HCT116 (cell line): ENCODE measurements at regions not wholly inside any gene's neighbourhood (a gene's known extent, or its start where the extent isn't known, plus 50 kb on each side); places are given as distances from the start of the nearest gene placed in this dataset.

Experiments
- ATAC-seq: fragments of 200-7000 bp; cut with Tn5 transposase; 2 replicates; pipeline ENCODE4 v1.9.1; 2020; ENCODE audit warnings: mild to moderate bottlenecking, moderate library complexity
- BruUV-seq: library from RNA; stranded (reverse); fragments of 400-500 nt; replicated peaks from 2 replicates; lab custom pipeline; 2021; lab: Mats Ljungman, UMichigan
- CTCF ChIA-PET: fragments of 300-600 bp; sonication (Branson Sonifier 250); formaldehyde crosslinking; loops from one replicate; lab custom pipeline; 2021; ENCODE audit warnings: antibody characterized with exemption; lab: Charles Lee
- POLR2A ChIA-PET: fragments of 300-600, 350-600 bp; sonication (Branson Sonifier 250); formaldehyde crosslinking; loops from one replicate; lab custom pipeline; 2021; ENCODE audit warnings: antibody characterized with exemption; lab: Charles Lee
- RAD21 ChIA-PET, 2 experiments: fragments of 300-600 bp; sonication (Branson Sonifier 250); formaldehyde crosslinking; loops; one replicate each; lab custom pipeline; 2023; ENCODE audit warnings: low total read pairs in 2 of 2; ENCODE audit not compliant: uncharacterized antibody in 2 of 2, unreplicated experiment in 2 of 2, low non-redundant PET in 1 of 2; lab: Charles Lee
- DNase-seq: peaks from one replicate; pipeline ENCODE4 v3.0.0-alpha.2; 2010; ENCODE audit warnings: low read depth, low spot score
- H2AFZ ChIP-seq: fragments of 200-600 bp; shearing (Covaris generic), sonication (generic); 2 replicates; pipeline ENCODE4 v1.6.1; 2017; ENCODE audit warnings: low read depth, mixed run types, mixed read lengths, antibody characterized with exemption, low read length; ENCODE audit not compliant: poor library complexity, severe bottlenecking
- H3K27ac ChIP-seq: 2 replicates; pipeline ENCODE4 v1.5.1; 2012; ENCODE audit warnings: low read depth, low read length
- H3K27me3 ChIP-seq: fragments of 200-600 bp; sonication (generic); 2 replicates; pipeline ENCODE4 v1.6.1; 2016; ENCODE audit warnings: mixed run types, low read length, mixed read lengths; ENCODE audit not compliant: insufficient read depth
- H3K36me3 ChIP-seq, 2 experiments: fragments of 200-500 bp in 1 of 2; fragments of 200-600 bp in 1 of 2; sonication (Bioruptor generic) in 1 of 2; sonication (generic) in 1 of 2; 2 replicates each; pipeline versions ENCODE4 v1.5.1 to v1.6.1; 2014 to 2016; ENCODE audit warnings: low read length in 2 of 2, inconsistent platforms in 1 of 2, mixed read lengths in 1 of 2, mixed run types in 1 of 2; ENCODE audit not compliant: insufficient read depth in 2 of 2, control insufficient read depth in 1 of 2
- H3K4me1 ChIP-seq, 2 experiments: fragments of 200-600 bp in 1 of 2; sonication (generic) in 1 of 2; 2 replicates each; pipeline versions ENCODE4 v1.5.1 to v1.6.1; 2012 to 2017; ENCODE audit warnings: low read length in 2 of 2, inconsistent platforms in 1 of 2, mild to moderate bottlenecking in 1 of 2, mixed read lengths in 1 of 2, mixed run types in 1 of 2, moderate library complexity in 1 of 2; ENCODE audit not compliant: insufficient read depth in 2 of 2, control insufficient read depth in 1 of 2
- H3K4me2 ChIP-seq: fragments of 200-600 bp; sonication (generic); 2 replicates; pipeline ENCODE4 v1.6.1; 2017; ENCODE audit warnings: mixed run types, low read length, mixed read lengths
- H3K4me3 ChIP-seq, 2 experiments: fragments of 200-600 bp in 1 of 2; sonication (generic) in 1 of 2; replicated peaks in 1 of 2; 2 replicates each; pipeline ENCODE4 v1.5.1; 2011 to 2016; ENCODE audit warnings: low read length in 2 of 2, control low read depth in 1 of 2, low read depth in 1 of 2, mild to moderate bottlenecking in 1 of 2, mixed read lengths in 1 of 2, mixed run types in 1 of 2
- H3K79me2 ChIP-seq: fragments of 200-600 bp; sonication (generic); 2 replicates; pipeline ENCODE4 v1.6.1; 2017; ENCODE audit warnings: mild to moderate bottlenecking, mixed run types, low read length, moderate library complexity, mixed read lengths; ENCODE audit not compliant: insufficient read depth
- H3K9ac ChIP-seq: fragments of 200-600 bp; sonication (generic); 2 replicates; pipeline ENCODE4 v1.6.1; 2016; ENCODE audit warnings: low read length, mixed read lengths
- H3K9me2 ChIP-seq: fragments of 200-600 bp; sonication (generic), shearing (Covaris generic); 2 replicates; pipeline ENCODE4 v1.6.1; 2017; ENCODE audit warnings: mixed run types, mild to moderate bottlenecking, moderate library complexity; ENCODE audit not compliant: insufficient read depth
- H3K9me3 ChIP-seq, 2 experiments: fragments of 200-500 bp in 1 of 2; fragments of 200-600 bp in 1 of 2; sonication (Bioruptor generic) in 1 of 2; sonication (generic) in 1 of 2; 2 replicates each; pipeline ENCODE4 v1.6.1; 2014 to 2017; ENCODE audit warnings: low read length in 2 of 2, mixed read lengths in 2 of 2, inconsistent platforms in 1 of 2, low read depth in 1 of 2, mild to moderate bottlenecking in 1 of 2, mixed run types in 1 of 2, moderate library complexity in 1 of 2; ENCODE audit not compliant: control insufficient read depth in 1 of 2, insufficient read depth in 1 of 2
- H4K20me1 ChIP-seq: fragments of 200-600 bp; sonication (generic), shearing (Covaris generic); 2 replicates; pipeline ENCODE4 v1.6.1; 2017; ENCODE audit warnings: mixed run types, mild to moderate bottlenecking, moderate library complexity; ENCODE audit not compliant: insufficient read depth
- CEBPB ChIP-seq: IDR thresholded peaks from 2 replicates; pipeline ENCODE4 v1.6.1; 2012; ENCODE audit warnings: low read depth
- EZH2phosphoT487 ChIP-seq: fragments of 200-600 bp; IDR thresholded peaks from 2 replicates; pipeline ENCODE4 v1.6.1; 2018; ENCODE audit warnings: antibody characterized with exemption, borderline replicate concordance
- MAX ChIP-seq: IDR thresholded peaks from 2 replicates; pipeline ENCODE4 v1.6.1; 2012
- SP1 ChIP-seq: IDR thresholded peaks from 2 replicates; pipeline ENCODE4 v1.6.1; 2012; ENCODE audit warnings: low read depth
- SRF ChIP-seq: IDR thresholded peaks from 2 replicates; pipeline ENCODE4 v1.6.1; 2012; ENCODE audit warnings: low read depth
- YY1 ChIP-seq: IDR thresholded peaks from 2 replicates; pipeline ENCODE4 v1.6.1; 2011; ENCODE audit warnings: low read length, low read depth, moderate library complexity, mild to moderate bottlenecking; ENCODE audit not compliant: insufficient replicate concordance; ENCODE audit errors: extremely low read depth
- ZBTB33 ChIP-seq: IDR thresholded peaks from 2 replicates; pipeline ENCODE4 v1.6.1; 2011; ENCODE audit warnings: mild to moderate bottlenecking, low read length, moderate library complexity; ENCODE audit not compliant: insufficient replicate concordance; ENCODE audit errors: extremely low read depth
- ZFX ChIP-seq: fragments of 450-650 bp; IDR thresholded peaks from 2 replicates; pipeline ENCODE4 v1.6.1; 2017
- intact Hi-C: fragments of 100-400 bp; cut with micrococcal nuclease; formaldehyde crosslinking; loops from 2 replicates; pipeline ENCODE4 v1.10.0; 2022

- TF ChIP-seq ZBTB33 (no peak), EZH2phosphoT487 (no peak), ZFX (no peak), SRF (no peak), SP1 (no peak), MAX (no peak), CEBPB (no peak)
Observed at GRCh38 chr20:55596431-55596830, 408.9 kb downstream of the CBLN4 start (continued).

DNA sequence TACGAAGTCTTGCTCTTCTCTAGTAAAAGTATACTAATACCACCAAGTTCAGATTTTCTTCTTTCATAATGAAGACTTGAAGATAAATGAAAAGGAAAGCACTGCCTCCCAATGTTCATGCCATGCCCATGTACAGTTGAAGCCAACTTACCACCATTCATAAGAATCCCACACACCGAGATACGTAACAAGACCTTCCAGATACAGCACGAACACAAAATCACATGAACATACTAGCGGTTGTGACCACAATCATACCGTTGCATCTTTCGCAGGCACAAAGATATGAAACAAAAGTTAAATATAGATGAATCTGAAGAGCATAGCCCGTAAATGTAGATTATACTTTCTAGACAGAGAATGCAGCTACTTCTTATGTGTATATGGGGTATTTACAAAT, 412.5 kb downstream of the CBLN4 start:
- Histone ChIP-seq H3K4me2 (no peak overlapping the region), H3K79me2 (no peaks in the 10 kb centered on the region), H3K4me1 (no peaks in the 10 kb centered on the region), H3K27me3 (no peaks in the 10 kb centered on the region), H3K9me2 (no peaks in the 10 kb centered on the region), H3K36me3 (no peaks in the 10 kb centered on the region), H2AFZ (no peak overlapping the region), H4K20me1 (no peaks in the 10 kb centered on the region), H3K9me3 (peaks cover 13 to 28% of the 10 kb centered on the region in 2 experiments; a peak in 2 of 4 replicates), H3K27ac (no peak overlapping the region), H3K4me3 (no peak overlapping the region), H3K9ac (no peak overlapping the region)
- ATAC-seq (no peak), DNase-seq (no peak)
- CTCF ChIA-PET = no interaction called here
- intact Hi-C loops = no loop called here
- POLR2A ChIA-PET = no interaction called here
- BruUV-seq = no TSS peak
- RAD21 ChIA-PET = no interaction called here
- TF ChIP-seq YY1 (no peak), SP1 (no peak)
